ENCODE measurements at regions not wholly inside any gene's neighbourhood (a gene's known extent, or its start where the extent isn't known, plus 50 kb on each side); places are given as distances from the start of the nearest gene placed in this dataset.

DNA sequence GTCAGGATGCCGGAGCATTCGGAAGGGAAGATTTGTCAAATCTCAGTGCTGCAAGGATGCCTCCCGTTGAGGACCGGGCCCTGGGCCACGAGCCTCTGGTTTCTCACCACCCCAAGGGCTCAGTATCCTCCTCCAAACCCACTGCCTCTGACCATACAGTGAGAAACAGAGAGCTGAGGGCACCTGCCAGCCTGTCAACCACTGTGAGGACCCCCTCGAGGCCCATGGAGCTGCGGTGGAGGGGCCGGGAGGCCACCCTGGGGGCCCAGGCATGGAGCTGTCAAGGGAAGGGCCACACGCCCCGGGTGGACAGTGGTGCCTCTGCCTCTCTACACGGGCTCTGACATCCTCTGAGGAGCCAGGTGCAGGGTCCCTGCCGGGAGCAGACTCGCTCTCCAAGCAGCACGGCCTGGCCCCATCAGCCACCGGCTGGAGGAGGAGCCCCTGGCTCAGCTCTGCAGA lies 248.0 kb upstream of the TCERG1L start:
- no peak overlapping the region for H3K27ac ChIP-seq (ENCODE audit: low read length)
- whole genome bisulfite sequencing (ENCODE audit: insufficient coverage), result 83% methylated on average over 15 of the region's 15 CpGs
- H3K36me3 Mint-ChIP-seq, result peaks cover under 1% of the 10 kb centered on the region
- TF ChIP-seq, protein P1, sequence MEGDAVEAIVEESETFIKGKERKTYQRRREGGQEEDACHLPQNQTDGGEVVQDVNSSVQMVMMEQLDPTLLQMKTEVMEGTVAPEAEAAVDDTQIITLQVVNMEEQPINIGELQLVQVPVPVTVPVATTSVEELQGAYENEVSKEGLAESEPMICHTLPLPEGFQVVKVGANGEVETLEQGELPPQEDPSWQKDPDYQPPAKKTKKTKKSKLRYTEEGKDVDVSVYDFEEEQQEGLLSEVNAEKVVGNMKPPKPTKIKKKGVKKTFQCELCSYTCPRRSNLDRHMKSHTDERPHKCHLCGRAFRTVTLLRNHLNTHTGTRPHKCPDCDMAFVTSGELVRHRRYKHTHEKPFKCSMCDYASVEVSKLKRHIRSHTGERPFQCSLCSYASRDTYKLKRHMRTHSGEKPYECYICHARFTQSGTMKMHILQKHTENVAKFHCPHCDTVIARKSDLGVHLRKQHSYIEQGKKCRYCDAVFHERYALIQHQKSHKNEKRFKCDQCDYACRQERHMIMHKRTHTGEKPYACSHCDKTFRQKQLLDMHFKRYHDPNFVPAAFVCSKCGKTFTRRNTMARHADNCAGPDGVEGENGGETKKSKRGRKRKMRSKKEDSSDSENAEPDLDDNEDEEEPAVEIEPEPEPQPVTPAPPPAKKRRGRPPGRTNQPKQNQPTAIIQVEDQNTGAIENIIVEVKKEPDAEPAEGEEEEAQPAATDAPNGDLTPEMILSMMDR (IDR thresholded peaks at IDR 0.05), result no peak
- DNase-seq, result no peak
- H3K4me1 Mint-ChIP-seq, result no peaks in the 10 kb centered on the region
- H3K9me3 Mint-ChIP-seq, result no peaks in the 10 kb centered on the region
- ATAC-seq, result no peak
- H3K27ac Mint-ChIP-seq, result no peak overlapping the region
- H3K4me3 ChIP-seq (ENCODE audit: low read length), result no peak overlapping the region
- H3K9me3 ChIP-seq (ENCODE audit: control insufficient read depth, insufficient read depth, low read length), result no peaks in the 10 kb centered on the region
- H3K36me3 ChIP-seq (ENCODE audit: control insufficient read depth, insufficient read depth, low read length), result no peaks in the 10 kb centered on the region
- no peak overlapping the region for H3K4me3 Mint-ChIP-seq
- intact Hi-C loops (cut with micrococcal nuclease), result no loop called here
- peaks cover 5 to 9% of the 10 kb centered on the region in 2 donors for H3K27me3 Mint-ChIP-seq (ENCODE audit: low read depth in 2 of 2)
- no peaks in the 10 kb centered on the region for H3K27me3 ChIP-seq (ENCODE audit: control insufficient read depth, insufficient read depth, low read length)
- H3K4me1 ChIP-seq (ENCODE audit: control insufficient read depth, insufficient read depth, low read length), result no peaks in the 10 kb centered on the region

DNA sequence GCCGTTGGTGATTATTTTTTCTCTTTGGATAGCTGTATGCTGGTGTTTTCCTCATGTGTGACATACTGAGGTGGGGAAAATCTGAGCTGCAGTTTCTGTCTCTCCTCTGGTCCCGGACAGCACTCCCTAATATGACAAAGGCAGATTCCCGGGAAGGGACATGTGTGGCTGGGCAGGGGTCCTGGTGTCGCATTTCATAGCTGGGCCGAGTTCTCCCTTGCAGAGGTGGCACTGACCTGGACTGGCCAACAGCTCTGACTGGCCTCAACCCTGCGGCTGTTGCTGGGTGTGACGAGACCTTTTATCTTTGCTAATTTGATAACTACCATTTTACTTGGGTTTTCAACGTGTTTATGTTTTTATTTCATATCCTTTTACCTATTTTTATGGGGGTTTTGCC lies 248.6 kb upstream of the TCERG1L start:
- Histone ChIP-seq H3K27ac (ENCODE audit: low read length) (no peak overlapping the region), H3K27me3 (ENCODE audit: control insufficient read depth, insufficient read depth, low read length) (no peaks in the 10 kb centered on the region), H3K4me3 (ENCODE audit: low read length) (no peak overlapping the region), H3K36me3 (ENCODE audit: control insufficient read depth, insufficient read depth, low read length) (no peaks in the 10 kb centered on the region), H3K9me3 (ENCODE audit: control insufficient read depth, insufficient read depth, low read length) (no peaks in the 10 kb centered on the region), H3K4me1 (ENCODE audit: control insufficient read depth, insufficient read depth, low read length) (no peaks in the 10 kb centered on the region)
- Mint-ChIP-seq H3K9me3 (peaks cover 2 to 3% of the 10 kb centered on the region in 2 donors), H3K27ac (no peak overlapping the region), H3K4me3 (no peak overlapping the region), H3K27me3 (ENCODE audit: low read depth in 2 of 2) (peaks cover 5 to 15% of the 10 kb centered on the region in 2 donors), H3K4me1 (no peaks in the 10 kb centered on the region), H3K36me3 (peaks cover 7% of the 10 kb centered on the region)
- WGBS (ENCODE audit: insufficient coverage), result 82% methylated on average over 6 of the region's 8 CpGs
- TF ChIP-seq, protein P1 (IDR thresholded peaks at IDR 0.05), result no peak
- intact Hi-C loops (cut with micrococcal nuclease), result no loop called here
- no peak for ATAC-seq
- DNase-seq, result no peak

DNA sequence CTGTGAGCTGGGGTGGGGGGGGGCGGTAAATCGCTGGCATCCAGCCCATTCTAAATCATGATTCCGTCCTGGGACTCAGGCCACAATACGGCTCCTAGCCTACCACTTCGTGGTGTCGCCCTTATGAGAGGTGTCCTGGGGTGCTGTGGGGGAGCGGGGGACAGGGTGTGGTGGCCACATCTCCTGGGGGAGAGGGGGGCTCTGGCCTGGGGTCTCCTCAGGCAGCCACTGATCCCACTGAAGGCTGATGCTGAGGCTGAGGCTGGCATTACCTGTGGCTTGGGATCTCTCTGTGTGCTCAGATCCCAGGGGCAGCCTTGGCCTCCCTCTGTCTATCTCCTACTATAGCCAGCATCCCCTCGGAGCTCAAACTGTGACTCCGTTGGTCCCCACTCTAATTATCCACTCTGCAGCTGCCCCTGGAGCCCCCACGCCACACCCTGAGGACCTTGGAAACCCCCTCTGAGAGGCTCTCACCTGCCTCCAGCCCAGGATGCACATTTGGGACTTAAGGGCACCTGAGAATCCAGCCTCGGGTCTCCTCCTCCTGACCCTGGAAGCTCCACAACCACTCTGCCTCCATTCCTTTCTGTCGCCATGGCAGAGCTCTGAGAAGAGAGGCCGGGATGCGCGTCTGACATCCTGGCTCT lies 249.3 kb upstream of the TCERG1L start:
- H3K36me3 Mint-ChIP-seq, result peaks cover 7% of the 10 kb centered on the region
- H3K9me3 Mint-ChIP-seq, result peaks cover 2 to 3% of the 10 kb centered on the region in 2 donors
- H3K36me3 ChIP-seq (ENCODE audit: control insufficient read depth, insufficient read depth, low read length), result no peaks in the 10 kb centered on the region
- no peak overlapping the region for H3K4me3 ChIP-seq (ENCODE audit: low read length)
- H3K27ac Mint-ChIP-seq, result no peak overlapping the region
- no peak for DNase-seq
- no peaks in the 10 kb centered on the region for H3K9me3 ChIP-seq (ENCODE audit: control insufficient read depth, insufficient read depth, low read length)
- intact Hi-C loops (cut with micrococcal nuclease), result no loop called here
- peaks cover 5 to 15% of the 10 kb centered on the region in 2 donors for H3K27me3 Mint-ChIP-seq (ENCODE audit: low read depth in 2 of 2)
- TF ChIP-seq, protein P1 (IDR thresholded peaks at IDR 0.05), result no peak
- no peak for ATAC-seq
- no peak overlapping the region for H3K4me3 Mint-ChIP-seq
- H3K27me3 ChIP-seq (ENCODE audit: control insufficient read depth, insufficient read depth, low read length), result no peaks in the 10 kb centered on the region
- WGBS (ENCODE audit: insufficient coverage), result 79% methylated on average over 15 of the region's 15 CpGs
- no peak overlapping the region for H3K27ac ChIP-seq (ENCODE audit: low read length)
- H3K4me1 Mint-ChIP-seq, result no peaks in the 10 kb centered on the region
- H3K4me1 ChIP-seq (ENCODE audit: control insufficient read depth, insufficient read depth, low read length), result no peaks in the 10 kb centered on the region

DNA sequence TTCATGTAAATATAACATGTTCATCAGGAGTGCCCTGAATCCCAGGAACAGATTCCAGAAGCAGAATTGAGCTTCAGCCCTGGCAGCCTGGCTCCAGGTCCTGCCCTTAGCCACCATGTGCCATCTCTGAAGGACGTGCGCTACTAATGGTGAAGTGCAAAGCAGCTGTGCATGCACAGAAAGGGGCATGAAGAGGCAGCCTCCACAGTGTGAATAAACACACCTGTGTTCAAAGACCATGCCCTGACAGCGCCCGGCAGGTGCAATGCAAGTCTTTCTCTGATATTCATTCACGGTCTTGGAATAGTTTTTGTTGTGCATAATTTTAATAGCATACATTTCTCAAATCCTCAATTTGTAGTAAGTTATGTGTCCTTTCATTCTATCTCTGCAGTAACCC lies 250.4 kb upstream of the TCERG1L start:
- intact Hi-C loops (cut with micrococcal nuclease), result no loop called here
- ATAC-seq (no peak), DNase-seq (no peak)
- 90% methylated on average over 4 of the region's 5 CpGs for WGBS (ENCODE audit: insufficient coverage)
- Histone ChIP-seq H3K9me3 (ENCODE audit: control insufficient read depth, insufficient read depth, low read length) (no peaks in the 10 kb centered on the region), H3K27me3 (ENCODE audit: control insufficient read depth, insufficient read depth, low read length) (no peaks in the 10 kb centered on the region), H3K27ac (ENCODE audit: low read length) (no peak overlapping the region), H3K36me3 (ENCODE audit: control insufficient read depth, insufficient read depth, low read length) (no peaks in the 10 kb centered on the region), H3K4me3 (ENCODE audit: low read length) (no peak overlapping the region), H3K4me1 (ENCODE audit: control insufficient read depth, insufficient read depth, low read length) (no peaks in the 10 kb centered on the region)
- peaks cover 0 to 15% of the 10 kb centered on the region in 2 donors for H3K27me3 Mint-ChIP-seq (ENCODE audit: low read depth in 2 of 2)
- H3K4me3 Mint-ChIP-seq, result no peak overlapping the region
- TF ChIP-seq, protein P1 (IDR thresholded peaks at IDR 0.05), result no peak
- H3K27ac Mint-ChIP-seq, result no peak overlapping the region
- no peaks in the 10 kb centered on the region for H3K4me1 Mint-ChIP-seq
- peaks cover 7% of the 10 kb centered on the region for H3K36me3 Mint-ChIP-seq
- peaks cover 2 to 3% of the 10 kb centered on the region in 2 donors for H3K9me3 Mint-ChIP-seq

All from natural killer cell (primary cell).